22Rv1 (cell line): ENCODE measurements at regions not wholly inside any gene's neighbourhood (a gene's known extent, or its start where the extent isn't known, plus 50 kb on each side); places are given as distances from the start of the nearest gene placed in this dataset.

Experiments used
- H3K27ac ChIP-seq: fragments of 450-650 bp; 2 replicates; pipeline ENCODE4 v1.5.1; 2017
- CTCF ChIP-seq: fragments of 450-650 bp; IDR thresholded peaks from 2 replicates; pipeline ENCODE4 v1.5.1; 2017; ENCODE audit warnings: mild to moderate bottlenecking
- ZFX ChIP-seq: fragments of 450-650 bp; IDR thresholded peaks from 2 replicates; pipeline ENCODE4 v1.6.1; 2017; ENCODE audit warnings: antibody characterized with exemption, borderline replicate concordance

GRCh38 chr3:36220173-36220572 lies 160.1 kb upstream of the STAC start:
- no peak overlapping the region for H3K27ac ChIP-seq
- TF ChIP-seq ZFX: no peak
- no peak for TF ChIP-seq CTCF

- H3K27ac ChIP-seq: no peak overlapping the region
- TF ChIP-seq ZFX (no peak), CTCF (no peak)
These were observed 158.3 kb upstream of the STAC start for GRCh38 chr3:36221975-36222374.

GRCh38 chr3:36227980-36228379 lies 152.3 kb upstream of the STAC start:
- TF ChIP-seq CTCF (no peak), ZFX (no peak)

GRCh38 chr3:36229496-36229895 lies 150.8 kb upstream of the STAC start:
- TF ChIP-seq CTCF (no peak), ZFX (no peak)
- no peak overlapping the region for H3K27ac ChIP-seq

More at GRCh38 chr3:36227980-36228379, 152.3 kb upstream of the STAC start:
- H3K27ac ChIP-seq: no peak overlapping the region

- TF ChIP-seq CTCF (no peak), ZFX (no peak)
- H3K27ac ChIP-seq: no peak overlapping the region
These were observed 147.4 kb upstream of the STAC start for GRCh38 chr3:36232797-36233489.

GRCh38 chr3:36244728-36245127 lies 135.6 kb upstream of the STAC start:
- no peak overlapping the region for H3K27ac ChIP-seq
- TF ChIP-seq ZFX (no peak), CTCF (no peak)

- TF ChIP-seq ZFX: no peak
- no peak for TF ChIP-seq CTCF
- H3K27ac ChIP-seq: no peak overlapping the region
These were observed 131.9 kb upstream of the STAC start for GRCh38 chr3:36248374-36248773.
